Esophagus muscularis mucosa (tissue), 4 donors: ENCODE measurements at regions not wholly inside any gene's neighbourhood (a gene's known extent, or its start where the extent isn't known, plus 50 kb on each side); places are given as distances from the start of the nearest gene placed in this dataset.

Experiments used
- DNase-seq: peaks from one replicate; pipeline ENCODE4 v3.0.0-alpha.2; 2017; ENCODE audit errors: extremely low spot score
- H3K27ac ChIP-seq, 4 donors: fragments of 200-600 bp; sonication (generic); replicated peaks in 1 of 4; 1 replicate in 3 of 4; 2 replicates in 1 of 4; pipeline ENCODE4 v1.5.1; 2016 to 2019; ENCODE audit warnings: mild to moderate bottlenecking in 1 of 4
- H3K27me3 ChIP-seq, 4 donors: fragments of 200-600 bp; sonication (generic); one replicate each; pipeline versions ENCODE4 v1.5.1 to v1.6.0; 2016 to 2019
- H3K36me3 ChIP-seq, 4 donors: fragments of 200-600 bp; sonication (generic); one replicate each; pipeline ENCODE4 v1.5.1; 2016 to 2019
- H3K4me1 ChIP-seq, 4 donors: fragments of 200-600 bp; sonication (generic); one replicate each; pipeline ENCODE4 v1.5.1; 2016 to 2019
- H3K4me3 ChIP-seq, 4 donors: fragments of 200-600 bp; sonication (generic); 1 replicate in 2 of 4; 2 replicates in 2 of 4; pipeline ENCODE4 v1.5.1; 2016 to 2019; ENCODE audit warnings: mild to moderate bottlenecking in 4 of 4, moderate library complexity in 1 of 4
- H3K9me3 ChIP-seq, 4 donors: fragments of 200-600 bp; sonication (generic); 1 replicate in 3 of 4; 2 replicates in 1 of 4; pipeline ENCODE4 v1.5.1; 2016 to 2019
- EP300 ChIP-seq: sonication (generic); formaldehyde crosslinking; IDR thresholded peaks from one replicate; pipeline ENCODE4 v1.6.1; 2017; ENCODE audit warnings: antibody characterized with exemption
- POLR2A ChIP-seq: fragments of 450-650 bp; IDR thresholded peaks from one replicate; pipeline ENCODE4 v1.6.1; 2017; ENCODE audit warnings: antibody characterized with exemption, moderate library complexity, mild to moderate bottlenecking, low read depth
- POLR2AphosphoS5 ChIP-seq, 2 donors: sonication (generic); formaldehyde crosslinking; IDR thresholded peaks; one replicate each; pipeline ENCODE4 v1.6.1; 2017; ENCODE audit warnings: antibody characterized with exemption in 2 of 2
- WGBS: methylation state at CpG from one replicate; pipeline ENCODE4 v1.1.5; 2018; 5-methylcytosine and 5-hydroxymethylcytosine counted together
- intact Hi-C: fragments of 100-400 bp; cut with DNase I; formaldehyde crosslinking; loops from one replicate; pipeline ENCODE4 v1.15.1; 2023
- TF ChIP-seq, protein P1 (sequence below), 3 experiments: fragments of 200-600 bp in 2 of 3; fragments of 450-650 bp in 1 of 3; sonication (generic) in 2 of 3; IDR thresholded peaks; one replicate each; pipeline ENCODE4 v1.5.1; 2017 to 2019; ENCODE audit warnings: antibody characterized with exemption in 3 of 3, mild to moderate bottlenecking in 2 of 3, moderate library complexity in 1 of 3

DNA sequence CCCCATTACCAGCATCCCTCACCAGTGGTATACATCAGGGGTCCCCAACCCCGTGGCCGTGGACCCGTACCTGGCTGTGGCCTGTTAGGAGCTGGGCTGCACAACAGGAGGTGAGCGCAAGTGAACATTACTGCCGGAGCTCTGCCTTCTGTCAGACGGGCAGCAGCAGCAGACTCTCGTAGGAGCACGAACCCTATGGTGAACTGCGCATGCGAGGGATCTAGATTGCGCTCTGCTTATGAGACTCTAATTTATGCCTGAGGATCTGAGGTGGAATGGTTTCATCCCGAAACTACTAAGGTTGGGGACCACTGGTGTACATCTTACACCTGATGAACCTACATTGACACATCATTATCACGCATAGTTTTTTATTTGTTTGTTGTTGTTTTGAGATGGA is 52.8 kb upstream of the DHX15 start:
- Histone ChIP-seq H3K4me1 (no peaks in the 10 kb centered on the region), H3K27ac (no peak overlapping the region), H3K4me3 (no peak overlapping the region), H3K9me3 (no peaks in the 10 kb centered on the region), H3K36me3 (no peaks in the 10 kb centered on the region), H3K27me3 (no peaks in the 10 kb centered on the region)
- peak; percentile 60 for DNase-seq
- 99% methylated on average over 8 of the region's 13 CpGs for WGBS
- intact Hi-C loops, result no loop called here
- no peak for TF ChIP-seq POLR2A
- TF ChIP-seq EP300, result no peak
- TF ChIP-seq, protein P1, sequence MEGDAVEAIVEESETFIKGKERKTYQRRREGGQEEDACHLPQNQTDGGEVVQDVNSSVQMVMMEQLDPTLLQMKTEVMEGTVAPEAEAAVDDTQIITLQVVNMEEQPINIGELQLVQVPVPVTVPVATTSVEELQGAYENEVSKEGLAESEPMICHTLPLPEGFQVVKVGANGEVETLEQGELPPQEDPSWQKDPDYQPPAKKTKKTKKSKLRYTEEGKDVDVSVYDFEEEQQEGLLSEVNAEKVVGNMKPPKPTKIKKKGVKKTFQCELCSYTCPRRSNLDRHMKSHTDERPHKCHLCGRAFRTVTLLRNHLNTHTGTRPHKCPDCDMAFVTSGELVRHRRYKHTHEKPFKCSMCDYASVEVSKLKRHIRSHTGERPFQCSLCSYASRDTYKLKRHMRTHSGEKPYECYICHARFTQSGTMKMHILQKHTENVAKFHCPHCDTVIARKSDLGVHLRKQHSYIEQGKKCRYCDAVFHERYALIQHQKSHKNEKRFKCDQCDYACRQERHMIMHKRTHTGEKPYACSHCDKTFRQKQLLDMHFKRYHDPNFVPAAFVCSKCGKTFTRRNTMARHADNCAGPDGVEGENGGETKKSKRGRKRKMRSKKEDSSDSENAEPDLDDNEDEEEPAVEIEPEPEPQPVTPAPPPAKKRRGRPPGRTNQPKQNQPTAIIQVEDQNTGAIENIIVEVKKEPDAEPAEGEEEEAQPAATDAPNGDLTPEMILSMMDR (IDR thresholded peaks at IDR 0.05), result no peak
- TF ChIP-seq POLR2AphosphoS5 (IDR thresholded peaks at IDR 0.05), result no peak

DNA sequence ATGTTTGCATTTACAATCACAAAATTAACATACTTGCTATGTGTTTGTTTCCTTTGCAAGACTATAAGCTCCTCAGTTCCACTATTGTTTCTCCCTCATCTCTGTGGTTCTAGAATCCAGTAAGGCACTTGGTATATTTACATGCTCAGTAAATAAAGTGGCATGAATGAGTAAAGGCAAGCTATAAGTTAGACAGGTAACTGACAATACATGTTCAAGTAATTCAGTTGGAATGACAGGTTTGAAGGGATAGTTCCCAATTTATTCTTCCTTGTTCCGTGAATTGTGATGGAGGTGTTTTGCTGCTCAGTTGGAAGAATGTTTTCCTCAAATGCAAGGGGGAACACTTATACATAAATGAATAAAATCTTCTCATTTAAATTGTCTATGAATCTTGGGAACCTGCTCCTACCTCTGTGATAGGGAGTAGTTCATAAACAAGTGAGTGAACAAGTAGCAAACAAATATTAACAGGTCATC is 54.1 kb upstream of the DHX15 start:
- no peaks in the 10 kb centered on the region for H3K27me3 ChIP-seq
- 96% methylated on average over 1 of the region's 1 CpG for WGBS
- H3K4me3 ChIP-seq, result no peak overlapping the region
- H3K27ac ChIP-seq, result no peak overlapping the region
- no peaks in the 10 kb centered on the region for H3K9me3 ChIP-seq
- no peak for DNase-seq
- intact Hi-C loops, result no loop called here
- no peaks in the 10 kb centered on the region for H3K36me3 ChIP-seq
- peaks cover 4 to 8% (median 6%) of the 10 kb centered on the region in 4 donors for H3K4me1 ChIP-seq
- TF ChIP-seq, protein P1 (IDR thresholded peaks at IDR 0.05), result no peak
- TF ChIP-seq POLR2A, result no peak
- TF ChIP-seq EP300, result no peak
- no peak for TF ChIP-seq POLR2AphosphoS5 (IDR thresholded peaks at IDR 0.05)

DNA sequence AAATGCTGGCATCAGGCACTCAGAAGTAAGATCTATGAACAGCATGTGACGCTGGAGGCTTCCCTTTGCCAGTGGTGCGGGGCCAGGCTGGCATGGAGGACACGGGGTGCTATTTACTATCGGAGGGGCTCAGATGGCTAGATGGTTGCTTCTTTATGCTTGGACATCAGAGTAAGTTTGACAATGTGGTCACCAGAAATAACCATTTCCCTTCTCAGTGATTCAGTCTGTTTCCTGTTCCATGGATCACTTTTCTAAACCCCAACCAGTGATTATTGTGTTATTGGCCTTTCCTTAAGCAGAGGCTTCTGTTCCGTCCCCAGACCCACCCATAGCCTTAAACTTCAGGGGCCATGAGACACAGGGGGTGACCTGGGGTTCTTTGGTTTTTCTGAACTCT is 55.4 kb upstream of the DHX15 start:
- TF ChIP-seq POLR2AphosphoS5 (IDR thresholded peaks at IDR 0.05), result no peak
- TF ChIP-seq, protein P1 (IDR thresholded peaks at IDR 0.05), result no peak
- TF ChIP-seq EP300, result no peak
- TF ChIP-seq POLR2A, result no peak
- peaks cover 5 to 9% (median 6%) of the 10 kb centered on the region in 4 donors for H3K4me1 ChIP-seq
- no peak for DNase-seq
- H3K4me3 ChIP-seq, result no peak overlapping the region
- intact Hi-C loops, result no loop called here
- no peaks in the 10 kb centered on the region for H3K27me3 ChIP-seq
- no peaks in the 10 kb centered on the region for H3K36me3 ChIP-seq
- 91% methylated on average over 5 of the region's 5 CpGs for WGBS
- H3K27ac ChIP-seq, result no peak overlapping the region
- no peaks in the 10 kb centered on the region for H3K9me3 ChIP-seq

DNA sequence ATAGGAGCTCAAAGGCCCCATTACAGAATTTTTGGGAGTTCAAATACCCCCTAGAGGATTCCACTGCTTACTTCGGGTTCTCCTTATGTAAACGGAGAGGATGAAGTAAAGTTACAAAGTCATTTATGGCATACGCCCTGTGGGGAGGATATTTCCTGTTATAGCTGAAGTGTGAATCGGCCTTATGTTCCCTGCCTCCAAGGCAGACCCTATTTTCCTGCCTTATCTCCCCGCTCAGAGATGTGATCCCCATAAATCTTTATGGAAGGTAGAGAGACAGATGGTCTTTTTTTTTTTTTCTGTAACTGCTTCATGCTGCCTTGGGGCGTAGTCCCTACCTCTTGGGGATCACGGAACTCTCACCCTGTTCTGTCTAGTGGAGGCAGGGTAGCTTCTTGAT is 56.0 kb upstream of the DHX15 start:
- intact Hi-C loops, result no loop called here
- 74% methylated on average over 7 of the region's 7 CpGs for WGBS
- DNase-seq, result peak; percentile 79
- Histone ChIP-seq H3K4me1 (peaks cover 6 to 15% (median 11%) of the 10 kb centered on the region in 4 donors), H3K27me3 (no peaks in the 10 kb centered on the region), H3K36me3 (no peaks in the 10 kb centered on the region), H3K9me3 (no peaks in the 10 kb centered on the region), H3K27ac (no peak overlapping the region), H3K4me3 (no peak overlapping the region)
- TF ChIP-seq EP300 (no peak), POLR2A (no peak), POLR2AphosphoS5 (IDR thresholded peaks at IDR 0.05) (no peak)
- TF ChIP-seq, protein P1 (IDR thresholded peaks at IDR 0.05), result no peak

DNA sequence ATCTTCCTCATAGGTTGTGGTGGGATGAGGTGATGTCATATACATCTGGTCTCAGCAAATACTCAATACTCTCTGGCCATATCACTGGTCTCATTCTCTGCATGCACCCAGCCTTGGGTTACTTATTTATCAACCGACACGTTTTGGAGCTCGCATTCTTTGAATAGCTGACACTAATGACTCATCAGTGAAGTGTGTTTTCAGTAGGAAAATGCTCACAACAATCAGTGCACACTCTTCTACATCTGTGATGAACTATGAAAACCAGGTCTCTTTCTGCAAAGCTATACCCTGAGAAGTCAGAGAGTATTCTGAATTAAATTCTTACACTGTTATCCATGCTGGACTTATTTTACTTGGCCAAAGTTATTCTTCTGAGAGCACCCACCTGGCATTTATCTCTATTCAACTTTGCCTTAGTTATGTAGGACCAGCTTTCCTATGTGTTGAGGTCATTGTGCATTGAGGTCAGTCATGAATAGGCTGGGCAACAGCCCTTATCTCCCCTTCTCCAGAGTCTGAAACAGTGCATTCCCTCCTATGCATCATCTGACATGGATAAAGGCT is 58.7 kb upstream of the DHX15 start:
- H3K27me3 ChIP-seq, result no peaks in the 10 kb centered on the region
- H3K9me3 ChIP-seq, result no peaks in the 10 kb centered on the region
- intact Hi-C loops, result no loop called here
- 41% methylated on average over 3 of the region's 3 CpGs for WGBS
- TF ChIP-seq POLR2A (no peak), POLR2AphosphoS5 (IDR thresholded peaks at IDR 0.05) (no peak), EP300 (no peak)
- TF ChIP-seq, protein P1 (IDR thresholded peaks at IDR 0.05), result no peak
- H3K4me1 ChIP-seq, result peaks cover 6 to 26% (median 21%) of the 10 kb centered on the region in 4 donors
- H3K27ac ChIP-seq, result no peak overlapping the region
- no peaks in the 10 kb centered on the region for H3K36me3 ChIP-seq
- H3K4me3 ChIP-seq, result no peak overlapping the region
- DNase-seq, result peak; percentile 77
